NB4 (cell line): ENCODE measurements at regions not wholly inside any gene's neighbourhood (a gene's known extent, or its start where the extent isn't known, plus 50 kb on each side); places are given as distances from the start of the nearest gene placed in this dataset.

Source experiments
- CTCF ChIP-seq: IDR thresholded peaks from one replicate; pipeline ENCODE4 v1.5.1; 2012; ENCODE audit warnings: low read depth, low read length
- POLR2A ChIP-seq: IDR thresholded peaks from 2 replicates; pipeline ENCODE4 v1.6.1; 2011; ENCODE audit warnings: mild to moderate bottlenecking; ENCODE audit not compliant: insufficient read length; ENCODE audit errors: extremely low read depth

- TF ChIP-seq CTCF, result peak; percentile 41
- no peak for TF ChIP-seq POLR2A
These were observed 95.4 kb upstream of the DEFB112 start for GRCh38 chr6:50145125-50145524.
